A673 (cell line): ENCODE measurements at regions not wholly inside any gene's neighbourhood (a gene's known extent, or its start where the extent isn't known, plus 50 kb on each side); places are given as distances from the start of the nearest gene placed in this dataset.
"Not testable (repeated sequence)": the region's sequence is repeated elsewhere in the genome, so short reads cannot be mapped to it uniquely, and the experiment has no call there.

ENCODE experiments used
- EZH2 ChIP-seq: fragments of 200-600 bp; sonication (generic); IDR thresholded peaks from 2 replicates; pipeline ENCODE4 v1.6.1; 2017; ENCODE audit warnings: borderline replicate concordance, low read depth, mild to moderate bottlenecking, mixed read lengths, antibody characterized with exemption, low read length; ENCODE audit not compliant: poor library complexity, severe bottlenecking
- TF ChIP-seq, protein P1 (sequence below): fragments of 300-800, 200-600 bp; sonication (generic); conservative IDR thresholded peaks from 2 replicates; pipeline ENCODE4 v1.5.1; 2017; ENCODE audit warnings: low read depth, mild to moderate bottlenecking, antibody characterized with exemption, low read length, moderate library complexity, mixed read lengths

DNA sequence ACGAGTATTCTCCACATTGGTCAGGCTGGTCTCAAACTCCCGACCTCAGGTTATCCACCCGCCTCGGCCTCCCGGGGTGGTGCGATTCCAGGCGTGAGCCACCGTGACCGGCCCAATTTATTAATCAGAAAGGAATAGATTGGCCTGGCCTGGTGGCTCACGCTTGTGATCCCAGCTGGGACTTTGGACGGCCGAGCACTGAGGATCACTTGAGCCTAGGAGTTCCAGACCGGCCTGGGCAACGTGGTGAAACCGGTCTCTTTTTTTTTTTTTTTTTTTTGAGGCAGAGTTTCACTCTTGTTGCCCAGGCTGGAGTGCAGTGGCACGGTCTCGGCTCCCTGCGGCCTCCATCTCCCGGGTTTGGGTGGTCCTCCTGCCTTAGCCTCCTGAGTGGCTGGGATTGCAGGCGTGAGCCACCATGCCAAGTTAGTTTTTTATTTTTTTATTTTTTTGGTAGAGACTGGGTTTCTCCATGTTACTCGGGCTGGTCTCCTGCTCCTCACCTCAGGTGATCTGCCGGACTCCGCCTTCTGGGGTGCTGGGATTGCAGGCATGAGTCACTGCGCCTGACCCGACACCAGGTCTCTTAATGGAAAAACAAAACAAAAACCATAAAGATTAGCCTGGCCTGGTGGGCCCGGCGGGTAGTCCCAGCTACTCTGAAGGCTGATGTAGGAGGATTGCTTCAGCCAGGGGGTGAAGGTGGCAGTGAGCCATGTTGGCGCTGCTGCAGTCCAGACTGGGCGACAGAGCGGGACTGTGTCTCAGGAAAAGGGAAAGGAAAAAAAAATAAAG, 141.0 kb downstream of the GOLGA6L22 start:
- TF ChIP-seq EZH2 = not testable (repeated sequence)
- TF ChIP-seq, protein P1, sequence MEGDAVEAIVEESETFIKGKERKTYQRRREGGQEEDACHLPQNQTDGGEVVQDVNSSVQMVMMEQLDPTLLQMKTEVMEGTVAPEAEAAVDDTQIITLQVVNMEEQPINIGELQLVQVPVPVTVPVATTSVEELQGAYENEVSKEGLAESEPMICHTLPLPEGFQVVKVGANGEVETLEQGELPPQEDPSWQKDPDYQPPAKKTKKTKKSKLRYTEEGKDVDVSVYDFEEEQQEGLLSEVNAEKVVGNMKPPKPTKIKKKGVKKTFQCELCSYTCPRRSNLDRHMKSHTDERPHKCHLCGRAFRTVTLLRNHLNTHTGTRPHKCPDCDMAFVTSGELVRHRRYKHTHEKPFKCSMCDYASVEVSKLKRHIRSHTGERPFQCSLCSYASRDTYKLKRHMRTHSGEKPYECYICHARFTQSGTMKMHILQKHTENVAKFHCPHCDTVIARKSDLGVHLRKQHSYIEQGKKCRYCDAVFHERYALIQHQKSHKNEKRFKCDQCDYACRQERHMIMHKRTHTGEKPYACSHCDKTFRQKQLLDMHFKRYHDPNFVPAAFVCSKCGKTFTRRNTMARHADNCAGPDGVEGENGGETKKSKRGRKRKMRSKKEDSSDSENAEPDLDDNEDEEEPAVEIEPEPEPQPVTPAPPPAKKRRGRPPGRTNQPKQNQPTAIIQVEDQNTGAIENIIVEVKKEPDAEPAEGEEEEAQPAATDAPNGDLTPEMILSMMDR = not testable (repeated sequence)
